HEK293 (cell line): ENCODE measurements at regions not wholly inside any gene's neighbourhood (a gene's known extent, or its start where the extent isn't known, plus 50 kb on each side); places are given as distances from the start of the nearest gene placed in this dataset.
A peak's percentile ranks its signal among the peaks of the same experiment; 100 is the strongest.

Source experiments
- CTCF ChIA-PET: fragments of 350-600 bp; formaldehyde crosslinking; extraction: SDS; loops from one replicate; lab custom pipeline; 2021; ENCODE audit warnings: antibody characterized with exemption; lab: Yijun Ruan, JAX
- POLR2A ChIA-PET: fragments of 300-600 bp; formaldehyde crosslinking; extraction: SDS; loops from one replicate; lab custom pipeline; 2020; ENCODE audit warnings: antibody characterized with exemption, inconsistent platforms; lab: Yijun Ruan, JAX
- H3K27ac ChIP-seq: fragments of 200-500 bp; sonication (Bioruptor generic); 2 replicates; pipeline ENCODE4 v1.5.1; 2014; ENCODE audit warnings: low read depth, low read length, control low read depth, inconsistent platforms; ENCODE audit errors: extremely low read depth
- H3K36me3 ChIP-seq, 2 experiments: fragments of 200-500 bp in 1 of 2; sonication (Bioruptor generic) in 1 of 2; 1 replicate in 1 of 2; 2 replicates in 1 of 2; pipeline ENCODE4 v1.5.1; 2014 to 2017; ENCODE audit warnings: inconsistent platforms in 2 of 2, low read length in 2 of 2; ENCODE audit not compliant: control insufficient read depth in 2 of 2, insufficient read depth in 1 of 2
- H3K4me1 ChIP-seq: fragments of 200-500 bp; sonication (Bioruptor generic); 2 replicates; pipeline ENCODE4 v1.5.1; 2014; ENCODE audit warnings: mild to moderate bottlenecking, low read length, inconsistent platforms; ENCODE audit not compliant: control insufficient read depth, insufficient read depth
- H3K4me3 ChIP-seq: 2 replicates; pipeline ENCODE4 v1.5.1; 2011; ENCODE audit warnings: low read depth, mild to moderate bottlenecking, control low read depth, low read length, moderate library complexity
- H3K9me3 ChIP-seq: fragments of 200-500 bp; sonication (Bioruptor generic); 2 replicates; pipeline ENCODE4 v1.5.1; 2014; ENCODE audit warnings: low read depth, low read length, inconsistent platforms; ENCODE audit not compliant: control insufficient read depth, insufficient read depth
- GLIS1 ChIP-seq: fragments of 450-650 bp; formaldehyde crosslinking; IDR thresholded peaks from 2 replicates; pipeline ENCODE4 v1.5.1; 2016; ENCODE audit warnings: missing biosample characterization, missing genetic modification characterization
- PRDM4 ChIP-seq: fragments of 450-650 bp; formaldehyde crosslinking; IDR thresholded peaks from 2 replicates; pipeline ENCODE4 v1.5.1; 2017; ENCODE audit warnings: missing biosample characterization, missing genetic modification characterization
- SETDB1 ChIP-seq: IDR thresholded peaks from one replicate; pipeline ENCODE4 v1.6.1; 2017; ENCODE audit warnings: mild to moderate bottlenecking, low read length, moderate library complexity, mixed read lengths; ENCODE audit not compliant: insufficient read length
- SP2 ChIP-seq: fragments of 450-650 bp; formaldehyde crosslinking; IDR thresholded peaks from 2 replicates; pipeline ENCODE4 v1.5.1; 2016; ENCODE audit warnings: missing biosample characterization, missing genetic modification characterization
- YY1 ChIP-seq: fragments of 450-650 bp; formaldehyde crosslinking; IDR thresholded peaks from 2 replicates; pipeline ENCODE4 v1.5.1; 2018; ENCODE audit warnings: missing biosample characterization, missing genetic modification characterization
- ZFP69B ChIP-seq: fragments of 450-650 bp; formaldehyde crosslinking; IDR thresholded peaks from 2 replicates; pipeline ENCODE4 v1.5.1; 2016; ENCODE audit warnings: missing biosample characterization, missing genetic modification characterization
- ZNF174 ChIP-seq: fragments of 450-650 bp; formaldehyde crosslinking; IDR thresholded peaks from 2 replicates; pipeline ENCODE4 v1.5.0; 2017; ENCODE audit warnings: missing biosample characterization, mild to moderate bottlenecking, missing genetic modification characterization
- ZNF394 ChIP-seq: fragments of 450-650 bp; formaldehyde crosslinking; IDR thresholded peaks from 2 replicates; pipeline ENCODE4 v1.5.1; 2016; ENCODE audit warnings: missing biosample characterization, missing genetic modification characterization, mild to moderate bottlenecking, moderate library complexity, borderline replicate concordance
- ZNF416 ChIP-seq: fragments of 450-650 bp; formaldehyde crosslinking; IDR thresholded peaks from 2 replicates; pipeline ENCODE4 v1.5.1; 2016; ENCODE audit warnings: missing biosample characterization, missing genetic modification characterization
- ZNF48 ChIP-seq: fragments of 450-650 bp; formaldehyde crosslinking; IDR thresholded peaks from 2 replicates; pipeline ENCODE4 v1.5.1; 2016; ENCODE audit warnings: missing biosample characterization, missing genetic modification characterization
- ZNF549 ChIP-seq: fragments of 450-650 bp; IDR thresholded peaks from 2 replicates; pipeline ENCODE4 v1.5.1; 2018; ENCODE audit warnings: missing biosample characterization, missing genetic modification characterization, mild to moderate bottlenecking, inconsistent platforms, moderate library complexity
- ZNF626 ChIP-seq: fragments of 450-650 bp; sonication (Bioruptor Pico); formaldehyde crosslinking; IDR thresholded peaks from 2 replicates; pipeline ENCODE4 v1.5.1; 2018; ENCODE audit warnings: missing biosample characterization, missing genetic modification characterization, inconsistent platforms
- ZNF639 ChIP-seq: fragments of 450-650 bp; formaldehyde crosslinking; IDR thresholded peaks from 2 replicates; pipeline ENCODE4 v1.5.1; 2016; ENCODE audit warnings: missing biosample characterization, missing genetic modification characterization
- ZNF707 ChIP-seq: fragments of 450-650 bp; formaldehyde crosslinking; IDR thresholded peaks from 2 replicates; pipeline ENCODE4 v1.5.1; 2016; ENCODE audit warnings: missing biosample characterization, missing genetic modification characterization
- ZNF792 ChIP-seq: fragments of 450-650 bp; formaldehyde crosslinking; IDR thresholded peaks from 2 replicates; pipeline ENCODE4 v1.5.1; 2016; ENCODE audit warnings: missing biosample characterization, missing genetic modification characterization
- TF ChIP-seq, protein P1 (sequence below): fragments of 450-650 bp; formaldehyde crosslinking; IDR thresholded peaks from 2 replicates; pipeline ENCODE4 v1.5.1; 2016; ENCODE audit warnings: missing biosample characterization, missing genetic modification characterization
- TF ChIP-seq, protein P2 (sequence below): fragments of 450-650 bp; formaldehyde crosslinking; IDR thresholded peaks from 2 replicates; pipeline ENCODE4 v1.5.1; 2016; ENCODE audit warnings: missing biosample characterization, missing genetic modification characterization
- TF ChIP-seq, protein P3 (sequence below): fragments of 450-650 bp; formaldehyde crosslinking; IDR thresholded peaks from 2 replicates; pipeline ENCODE4 v1.5.1; 2016; ENCODE audit warnings: missing biosample characterization, missing genetic modification characterization
- TF ChIP-seq, protein P4 (sequence below): fragments of 450-650 bp; formaldehyde crosslinking; IDR thresholded peaks from 2 replicates; pipeline ENCODE4 v1.5.1; 2016; ENCODE audit warnings: missing biosample characterization, missing genetic modification characterization

GRCh38 chr12:56864318-56864717 is 69.9 kb downstream of the SDR9C7 start:
- POLR2A ChIA-PET: no interaction called here
- Histone ChIP-seq H3K4me3 (no peak overlapping the region), H3K36me3 (no peaks in the 10 kb centered on the region), H3K4me1 (no peaks in the 10 kb centered on the region), H3K9me3 (no peaks in the 10 kb centered on the region), H3K27ac (no peak overlapping the region)
- CTCF ChIA-PET: no interaction called here
- TF ChIP-seq ZNF639 (tag by site-specific recombination): no peak
- TF ChIP-seq ZNF626 (tag by site-specific recombination): 0 out of 2 replicates have a peak, but pooled peaks have one; percentile 23
- peak; percentile 88 for TF ChIP-seq SETDB1
- TF ChIP-seq, protein P1, sequence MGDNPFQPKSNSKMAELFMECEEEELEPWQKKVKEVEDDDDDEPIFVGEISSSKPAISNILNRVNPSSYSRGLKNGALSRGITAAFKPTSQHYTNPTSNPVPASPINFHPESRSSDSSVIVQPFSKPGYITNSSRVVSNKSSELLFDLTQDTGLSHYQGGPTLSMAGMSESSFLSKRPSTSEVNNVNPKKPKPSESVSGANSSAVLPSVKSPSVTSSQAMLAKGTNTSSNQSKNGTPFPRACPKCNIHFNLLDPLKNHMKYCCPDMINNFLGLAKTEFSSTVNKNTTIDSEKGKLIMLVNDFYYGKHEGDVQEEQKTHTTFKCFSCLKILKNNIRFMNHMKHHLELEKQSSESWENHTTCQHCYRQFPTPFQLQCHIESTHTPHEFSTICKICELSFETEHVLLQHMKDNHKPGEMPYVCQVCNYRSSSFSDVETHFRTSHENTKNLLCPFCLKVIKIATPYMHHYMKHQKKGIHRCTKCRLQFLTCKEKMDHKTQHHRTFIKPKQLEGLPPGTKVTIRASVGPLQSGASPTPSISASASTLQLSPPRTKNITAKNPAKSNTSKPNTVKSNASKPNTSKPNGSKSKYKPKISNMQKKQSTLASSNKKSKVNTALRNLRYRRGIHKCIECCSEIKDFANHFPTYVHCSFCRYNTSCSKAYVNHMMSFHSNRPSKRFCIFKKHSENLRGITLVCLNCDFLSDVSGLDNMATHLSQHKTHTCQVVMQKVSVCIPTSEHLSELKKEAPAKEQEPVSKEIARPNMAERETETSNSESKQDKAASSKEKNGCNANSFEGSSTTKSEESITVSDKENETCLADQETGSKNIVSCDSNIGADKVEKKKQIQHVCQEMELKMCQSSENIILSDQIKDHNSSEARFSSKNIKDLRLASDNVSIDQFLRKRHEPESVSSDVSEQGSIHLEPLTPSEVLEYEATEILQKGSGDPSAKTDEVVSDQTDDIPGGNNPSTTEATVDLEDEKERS (tag by site-specific recombination): peak; percentile 17; the same call in 1 of the 2 replicates

- ChIA-PET CTCF (interaction anchor here (0.9 kb wide), 1 partner anchor 107 kb away, joined by 3 read pairs; no protein-coding TSS in a partner anchor), POLR2A (no interaction called here)
- H3K4me1 ChIP-seq: no peaks in the 10 kb centered on the region
- TF ChIP-seq ZNF626 (tag by site-specific recombination) (0 out of 2 replicates have a peak, but pooled peaks have one; percentile 77), ZNF792 (tag by site-specific recombination) (no peak), GLIS1 (tag by site-specific recombination) (no peak), YY1 (tag by site-specific recombination) (no peak)
- TF ChIP-seq, protein P2, sequence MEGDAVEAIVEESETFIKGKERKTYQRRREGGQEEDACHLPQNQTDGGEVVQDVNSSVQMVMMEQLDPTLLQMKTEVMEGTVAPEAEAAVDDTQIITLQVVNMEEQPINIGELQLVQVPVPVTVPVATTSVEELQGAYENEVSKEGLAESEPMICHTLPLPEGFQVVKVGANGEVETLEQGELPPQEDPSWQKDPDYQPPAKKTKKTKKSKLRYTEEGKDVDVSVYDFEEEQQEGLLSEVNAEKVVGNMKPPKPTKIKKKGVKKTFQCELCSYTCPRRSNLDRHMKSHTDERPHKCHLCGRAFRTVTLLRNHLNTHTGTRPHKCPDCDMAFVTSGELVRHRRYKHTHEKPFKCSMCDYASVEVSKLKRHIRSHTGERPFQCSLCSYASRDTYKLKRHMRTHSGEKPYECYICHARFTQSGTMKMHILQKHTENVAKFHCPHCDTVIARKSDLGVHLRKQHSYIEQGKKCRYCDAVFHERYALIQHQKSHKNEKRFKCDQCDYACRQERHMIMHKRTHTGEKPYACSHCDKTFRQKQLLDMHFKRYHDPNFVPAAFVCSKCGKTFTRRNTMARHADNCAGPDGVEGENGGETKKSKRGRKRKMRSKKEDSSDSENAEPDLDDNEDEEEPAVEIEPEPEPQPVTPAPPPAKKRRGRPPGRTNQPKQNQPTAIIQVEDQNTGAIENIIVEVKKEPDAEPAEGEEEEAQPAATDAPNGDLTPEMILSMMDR (tag by site-specific recombination): no peak
- no peak overlapping the region for H3K27ac ChIP-seq
- no peak overlapping the region for H3K4me3 ChIP-seq
- no peaks in the 10 kb centered on the region for H3K36me3 ChIP-seq
- H3K9me3 ChIP-seq: no peaks in the 10 kb centered on the region
These were observed 70.4 kb downstream of the SDR9C7 start for GRCh38 chr12:56863789-56864188.

DNA sequence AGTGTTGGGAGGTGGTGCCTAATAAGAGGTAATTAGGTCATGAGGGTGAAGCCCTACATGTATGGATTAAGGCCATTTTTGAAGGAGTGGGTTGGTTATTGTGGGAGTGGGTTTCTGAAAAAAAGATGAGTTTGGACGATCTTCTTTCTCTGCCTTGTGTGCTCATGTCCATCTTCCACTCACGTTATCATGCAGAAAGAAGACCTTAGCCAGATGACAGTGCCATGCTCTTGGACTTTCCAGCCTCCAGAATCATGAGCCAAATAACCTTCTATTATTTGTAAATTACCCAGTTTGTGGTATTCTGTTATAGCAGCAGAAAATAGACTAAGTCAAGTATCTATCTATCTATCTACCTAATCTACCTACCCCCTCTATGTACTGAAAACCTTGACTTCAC is 71.9 kb downstream of the SDR9C7 start:
- no peaks in the 10 kb centered on the region for H3K9me3 ChIP-seq
- no peak overlapping the region for H3K27ac ChIP-seq
- CTCF ChIA-PET: no interaction called here
- no peaks in the 10 kb centered on the region for H3K36me3 ChIP-seq
- no peaks in the 10 kb centered on the region for H3K4me1 ChIP-seq
- POLR2A ChIA-PET: no interaction called here
- H3K4me3 ChIP-seq: no peak overlapping the region
- TF ChIP-seq ZNF707 (tag by site-specific recombination) (no peak), ZNF174 (tag by site-specific recombination) (no peak), ZNF48 (tag by site-specific recombination) (no peak), SP2 (tag by site-specific recombination) (no peak), ZFP69B (tag by site-specific recombination) (no peak), ZNF416 (tag by site-specific recombination) (no peak), ZNF549 (tag by site-specific recombination) (no peak), ZNF394 (tag by site-specific recombination) (no peak), PRDM4 (tag by site-specific recombination) (no peak)
- TF ChIP-seq, protein P3, sequence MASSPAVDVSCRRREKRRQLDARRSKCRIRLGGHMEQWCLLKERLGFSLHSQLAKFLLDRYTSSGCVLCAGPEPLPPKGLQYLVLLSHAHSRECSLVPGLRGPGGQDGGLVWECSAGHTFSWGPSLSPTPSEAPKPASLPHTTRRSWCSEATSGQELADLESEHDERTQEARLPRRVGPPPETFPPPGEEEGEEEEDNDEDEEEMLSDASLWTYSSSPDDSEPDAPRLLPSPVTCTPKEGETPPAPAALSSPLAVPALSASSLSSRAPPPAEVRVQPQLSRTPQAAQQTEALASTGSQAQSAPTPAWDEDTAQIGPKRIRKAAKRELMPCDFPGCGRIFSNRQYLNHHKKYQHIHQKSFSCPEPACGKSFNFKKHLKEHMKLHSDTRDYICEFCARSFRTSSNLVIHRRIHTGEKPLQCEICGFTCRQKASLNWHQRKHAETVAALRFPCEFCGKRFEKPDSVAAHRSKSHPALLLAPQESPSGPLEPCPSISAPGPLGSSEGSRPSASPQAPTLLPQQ (tag by site-specific recombination): no peak
- TF ChIP-seq, protein P4, sequence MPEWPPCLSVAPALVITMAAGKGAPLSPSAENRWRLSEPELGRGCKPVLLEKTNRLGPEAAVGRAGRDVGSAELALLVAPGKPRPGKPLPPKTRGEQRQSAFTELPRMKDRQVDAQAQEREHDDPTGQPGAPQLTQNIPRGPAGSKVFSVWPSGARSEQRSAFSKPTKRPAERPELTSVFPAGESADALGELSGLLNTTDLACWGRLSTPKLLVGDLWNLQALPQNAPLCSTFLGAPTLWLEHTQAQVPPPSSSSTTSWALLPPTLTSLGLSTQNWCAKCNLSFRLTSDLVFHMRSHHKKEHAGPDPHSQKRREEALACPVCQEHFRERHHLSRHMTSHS: no peak
